HEK293T (cell line): ENCODE measurements at regions not wholly inside any gene's neighbourhood (a gene's known extent, or its start where the extent isn't known, plus 50 kb on each side); places are given as distances from the start of the nearest gene placed in this dataset.
"Not testable (repeated sequence)": the region's sequence is repeated elsewhere in the genome, so short reads cannot be mapped to it uniquely, and the experiment has no call there.

Experiments used
- CTCF ChIA-PET: fragments of 350-600 bp; formaldehyde crosslinking; extraction: SDS; loops from one replicate; lab custom pipeline; 2021; ENCODE audit warnings: antibody characterized with exemption, inconsistent platforms; lab: Yijun Ruan, JAX
- POLR2A ChIA-PET: fragments of 350-600 bp; formaldehyde crosslinking; extraction: SDS; loops from one replicate; lab custom pipeline; 2020; ENCODE audit warnings: antibody characterized with exemption, inconsistent platforms; lab: Yijun Ruan, JAX
- DNase-seq: peaks from one replicate; pipeline ENCODE4 v3.0.0; 2012; ENCODE audit warnings: mixed read lengths; ENCODE audit errors: extremely low spot score
- ARNT ChIP-seq: fragments of 450-650 bp; IDR thresholded peaks from 2 replicates; pipeline ENCODE4 v1.6.1; 2017; ENCODE audit warnings: mild to moderate bottlenecking
- BHLHE40 ChIP-seq: fragments of 450-650 bp; IDR thresholded peaks from 2 replicates; pipeline ENCODE4 v1.6.1; 2016; ENCODE audit warnings: mild to moderate bottlenecking, moderate library complexity, borderline replicate concordance
- CTBP1 ChIP-seq: fragments of 450-650 bp; IDR thresholded peaks from 2 replicates; pipeline ENCODE4 v1.6.1; 2016; ENCODE audit warnings: borderline replicate concordance
- ELF4 ChIP-seq: fragments of 450-650 bp; IDR thresholded peaks from 2 replicates; pipeline ENCODE4 v1.6.1; 2017; ENCODE audit warnings: antibody characterized with exemption
- FOXA1 ChIP-seq: fragments of 450-650 bp; IDR thresholded peaks from 2 replicates; pipeline ENCODE4 v1.6.1; 2016; ENCODE audit warnings: mild to moderate bottlenecking
- FOXK2 ChIP-seq: fragments of 450-650 bp; IDR thresholded peaks from 2 replicates; pipeline ENCODE4 v1.6.1; 2016; ENCODE audit warnings: mild to moderate bottlenecking
- FOXM1 ChIP-seq: fragments of 450-650 bp; IDR thresholded peaks from 2 replicates; pipeline ENCODE4 v1.6.1; 2017; ENCODE audit warnings: mild to moderate bottlenecking, borderline replicate concordance
- HDGF ChIP-seq: fragments of 450-650 bp; IDR thresholded peaks from 2 replicates; pipeline ENCODE4 v1.6.1; 2017; ENCODE audit warnings: antibody characterized with exemption, borderline replicate concordance
- L3MBTL2 ChIP-seq: fragments of 450-650 bp; conservative IDR thresholded peaks from 2 replicates; pipeline ENCODE4 v1.6.1; 2016; ENCODE audit warnings: mild to moderate bottlenecking
- LEF1 ChIP-seq: fragments of 450-650 bp; IDR thresholded peaks from 2 replicates; pipeline ENCODE4 v1.6.1; 2017; ENCODE audit warnings: mild to moderate bottlenecking, borderline replicate concordance
- NFRKB ChIP-seq: fragments of 450-650 bp; IDR thresholded peaks from 2 replicates; pipeline ENCODE4 v1.6.1; 2016; ENCODE audit warnings: mild to moderate bottlenecking, moderate library complexity
- PKNOX1 ChIP-seq: fragments of 450-650 bp; IDR thresholded peaks from 2 replicates; pipeline ENCODE4 v1.6.1; 2016
- SP1 ChIP-seq: fragments of 450-650 bp; IDR thresholded peaks from 2 replicates; pipeline ENCODE4 v1.6.1; 2017
- SUZ12 ChIP-seq: fragments of 450-650 bp; IDR thresholded peaks from 2 replicates; pipeline ENCODE4 v1.6.1; 2016; ENCODE audit warnings: mild to moderate bottlenecking
- TARDBP ChIP-seq: fragments of 450-650 bp; IDR thresholded peaks from 2 replicates; pipeline ENCODE4 v1.6.1; 2016
- ZNF384 ChIP-seq: fragments of 450-650 bp; IDR thresholded peaks from 2 replicates; pipeline ENCODE4 v1.6.1; 2016

GRCh38 chr4:128428397-128428796 is 140.8 kb upstream of the PGRMC2 start:
- POLR2A ChIA-PET: no interaction called here
- CTCF ChIA-PET: interaction anchor here (0.6 to 1.0 kb wide), 2 partner anchors 139 to 238 kb away, joined by 3 to 4 read pairs; no protein-coding TSS in a partner anchor
- TF ChIP-seq NFRKB: no peak
- TF ChIP-seq ZNF384: no peak
- no peak for TF ChIP-seq L3MBTL2
- TF ChIP-seq TARDBP: no peak
- no peak for TF ChIP-seq PKNOX1
- no peak for TF ChIP-seq ELF4
- TF ChIP-seq SP1: no peak
- TF ChIP-seq CTBP1: no peak
- no peak for TF ChIP-seq BHLHE40
- TF ChIP-seq SUZ12: no peak
- no peak for TF ChIP-seq FOXA1
- no peak for TF ChIP-seq FOXK2
- DNase-seq: no peak

GRCh38 chr4:128427832-128428366 is 140.3 kb upstream of the PGRMC2 start:
- TF ChIP-seq ARNT (no peak), CTBP1 (no peak), HDGF (no peak), FOXM1 (no peak), ZNF384 (no peak), LEF1 (no peak), SUZ12 (no peak), TARDBP (no peak), PKNOX1 (no peak)
- DNase-seq: peak; percentile 59
- ChIA-PET CTCF (interaction anchor here (0.6 to 1.4 kb wide), 6 partner anchors 9 to 237 kb away, joined by 3 to 4 read pairs (median 3); no protein-coding TSS in a partner anchor), POLR2A (no interaction called here)

- DNase-seq: no peak
- ChIA-PET POLR2A (no interaction called here), CTCF (interaction anchor here (1.2 kb wide), 1 partner anchor 45 kb away, joined by 3 read pairs; no protein-coding TSS in a partner anchor)
- TF ChIP-seq ELF4 (no peak), SUZ12 (no peak), BHLHE40 (no peak), CTBP1 (no peak), PKNOX1 (no peak), FOXA1 (no peak), ZNF384 (no peak), ARNT (no peak), SP1 (no peak), HDGF (no peak), L3MBTL2 (no peak)
Measured at GRCh38 chr4:128424527-128425497, 137.2 kb upstream of the PGRMC2 start.

GRCh38 chr4:128422296-128422695 is 134.7 kb upstream of the PGRMC2 start:
- CTCF ChIA-PET, POLR2A ChIA-PET, DNase-seq: not testable (repeated sequence)

- DNase-seq: no peak
- no peak for TF ChIP-seq CTBP1
- no peak for TF ChIP-seq NFRKB
- no peak for TF ChIP-seq HDGF
- TF ChIP-seq ARNT: no peak
- no peak for TF ChIP-seq SUZ12
- no peak for TF ChIP-seq PKNOX1
- no peak for TF ChIP-seq FOXK2
- TF ChIP-seq TARDBP: no peak
- TF ChIP-seq FOXA1: no peak
- TF ChIP-seq LEF1: no peak
- TF ChIP-seq ELF4: no peak
- TF ChIP-seq L3MBTL2: no peak
- TF ChIP-seq ZNF384: no peak
- CTCF ChIA-PET: no interaction called here
- POLR2A ChIA-PET: no interaction called here
Measured at GRCh38 chr4:128416921-128417320, 129.3 kb upstream of the PGRMC2 start.

GRCh38 chr4:128410037-128410436 is 122.4 kb upstream of the PGRMC2 start:
- DNase-seq: no peak
- TF ChIP-seq LEF1: no peak
- no peak for TF ChIP-seq SP1
- no peak for TF ChIP-seq HDGF
- TF ChIP-seq FOXA1: no peak
- TF ChIP-seq NFRKB: no peak
- no peak for TF ChIP-seq SUZ12
- no peak for TF ChIP-seq FOXK2
- TF ChIP-seq PKNOX1: no peak
- no peak for TF ChIP-seq CTBP1
- TF ChIP-seq ELF4: no peak
- no peak for TF ChIP-seq BHLHE40
- no peak for TF ChIP-seq ZNF384
- TF ChIP-seq TARDBP: no peak
- no peak for TF ChIP-seq L3MBTL2
- no peak for TF ChIP-seq ARNT
- no peak for TF ChIP-seq FOXM1
- POLR2A ChIA-PET: no interaction called here
- CTCF ChIA-PET: no interaction called here
